ENCODE measurements at regions not wholly inside any gene's neighbourhood (a gene's known extent, or its start where the extent isn't known, plus 50 kb on each side); places are given as distances from the start of the nearest gene placed in this dataset.

DNA sequence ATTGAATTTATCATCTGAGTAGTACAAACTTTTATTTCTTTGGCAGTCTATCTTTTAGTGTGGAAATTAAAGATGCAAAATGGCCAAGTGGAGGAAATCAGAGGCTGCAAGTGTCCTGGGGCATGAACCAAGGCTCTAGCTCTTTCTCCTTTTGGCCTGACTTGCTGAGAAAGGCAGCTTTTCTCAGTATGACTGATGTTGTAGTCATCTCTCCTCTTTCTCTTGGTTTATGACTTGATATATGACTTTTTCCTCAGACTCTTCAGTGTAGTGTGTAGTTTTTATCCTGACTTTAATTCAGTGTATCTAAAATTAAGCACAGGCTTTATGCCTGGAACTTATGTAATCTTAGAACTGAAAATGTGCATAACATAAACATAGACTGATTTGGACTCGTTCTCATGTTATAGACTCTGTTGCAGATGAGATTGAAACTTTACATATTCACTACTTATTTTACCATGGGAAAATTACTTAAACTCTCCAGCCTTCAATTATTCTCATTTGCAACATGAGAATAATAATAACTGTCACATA lies 65.7 kb downstream of the SLITRK5 start:
- no peak overlapping the region for H3K4me3 ChIP-seq (ENCODE audit: low read depth, low read length, poor library complexity, severe bottlenecking)
- TF ChIP-seq, protein P1, sequence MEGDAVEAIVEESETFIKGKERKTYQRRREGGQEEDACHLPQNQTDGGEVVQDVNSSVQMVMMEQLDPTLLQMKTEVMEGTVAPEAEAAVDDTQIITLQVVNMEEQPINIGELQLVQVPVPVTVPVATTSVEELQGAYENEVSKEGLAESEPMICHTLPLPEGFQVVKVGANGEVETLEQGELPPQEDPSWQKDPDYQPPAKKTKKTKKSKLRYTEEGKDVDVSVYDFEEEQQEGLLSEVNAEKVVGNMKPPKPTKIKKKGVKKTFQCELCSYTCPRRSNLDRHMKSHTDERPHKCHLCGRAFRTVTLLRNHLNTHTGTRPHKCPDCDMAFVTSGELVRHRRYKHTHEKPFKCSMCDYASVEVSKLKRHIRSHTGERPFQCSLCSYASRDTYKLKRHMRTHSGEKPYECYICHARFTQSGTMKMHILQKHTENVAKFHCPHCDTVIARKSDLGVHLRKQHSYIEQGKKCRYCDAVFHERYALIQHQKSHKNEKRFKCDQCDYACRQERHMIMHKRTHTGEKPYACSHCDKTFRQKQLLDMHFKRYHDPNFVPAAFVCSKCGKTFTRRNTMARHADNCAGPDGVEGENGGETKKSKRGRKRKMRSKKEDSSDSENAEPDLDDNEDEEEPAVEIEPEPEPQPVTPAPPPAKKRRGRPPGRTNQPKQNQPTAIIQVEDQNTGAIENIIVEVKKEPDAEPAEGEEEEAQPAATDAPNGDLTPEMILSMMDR (conservative IDR thresholded peaks at IDR 0.05; ENCODE audit: low read depth, low read length) = no peak
- no peak for TF ChIP-seq EZH2 (IDR thresholded peaks at IDR 0.05; ENCODE audit: borderline replicate concordance, low read depth, low read length, poor library complexity, severe bottlenecking)
- no peaks in the 10 kb centered on the region for H3K36me3 ChIP-seq (ENCODE audit: insufficient read depth, low read length, poor library complexity, severe bottlenecking)
- CTCF ChIA-PET = no interaction called here
- no peaks in the 10 kb centered on the region for H3K9me3 ChIP-seq (ENCODE audit: low read depth, low read length, poor library complexity, severe bottlenecking)
- intact Hi-C loops (cut with micrococcal nuclease; ENCODE audit: unreplicated experiment) = no loop called here
- no peak overlapping the region for H3K27ac ChIP-seq (ENCODE audit: low read depth, low read length, poor library complexity, severe bottlenecking)
- BruUV-seq (replicated peaks) = no TSS peak
- H3K4me1 ChIP-seq (ENCODE audit: insufficient read depth, low read length, poor library complexity, severe bottlenecking) = no peaks in the 10 kb centered on the region
- POLR2A ChIA-PET (ENCODE audit: low non-redundant PET) = no interaction called here
- no peak for DNase-seq (ENCODE audit: low spot score)
- H3K27me3 ChIP-seq (replicated peaks; ENCODE audit: insufficient read depth, low read depth, low read length, poor library complexity) = no peaks in the 10 kb centered on the region

GRCh38 chr13:87754097-87754496 lies 82.9 kb downstream of the SLITRK5 start:
- H3K4me3 ChIP-seq (ENCODE audit: low read depth, low read length, poor library complexity, severe bottlenecking) = no peak overlapping the region
- no peak for DNase-seq (ENCODE audit: low spot score)
- H3K9me3 ChIP-seq (ENCODE audit: low read depth, low read length, poor library complexity, severe bottlenecking) = no peaks in the 10 kb centered on the region
- H3K27ac ChIP-seq (ENCODE audit: low read depth, low read length, poor library complexity, severe bottlenecking) = no peak overlapping the region
- CTCF ChIA-PET = no interaction called here
- intact Hi-C loops (cut with micrococcal nuclease; ENCODE audit: unreplicated experiment) = no loop called here
- TF ChIP-seq, protein P1 (conservative IDR thresholded peaks at IDR 0.05; ENCODE audit: low read depth, low read length) = no peak
- no peak for TF ChIP-seq EZH2 (IDR thresholded peaks at IDR 0.05; ENCODE audit: borderline replicate concordance, low read depth, low read length, poor library complexity, severe bottlenecking)
- H3K27me3 ChIP-seq (replicated peaks; ENCODE audit: insufficient read depth, low read depth, low read length, poor library complexity) = no peaks in the 10 kb centered on the region
- no peaks in the 10 kb centered on the region for H3K36me3 ChIP-seq (ENCODE audit: insufficient read depth, low read length, poor library complexity, severe bottlenecking)
- H3K4me1 ChIP-seq (ENCODE audit: insufficient read depth, low read length, poor library complexity, severe bottlenecking) = no peaks in the 10 kb centered on the region
- POLR2A ChIA-PET (ENCODE audit: low non-redundant PET) = no interaction called here
- no TSS peak for BruUV-seq (replicated peaks)

GRCh38 chr13:87769445-87769844 lies 98.3 kb downstream of the SLITRK5 start:
- intact Hi-C loops (cut with micrococcal nuclease; ENCODE audit: unreplicated experiment) = no loop called here
- no peaks in the 10 kb centered on the region for H3K9me3 ChIP-seq (ENCODE audit: low read depth, low read length, poor library complexity, severe bottlenecking)
- POLR2A ChIA-PET (ENCODE audit: low non-redundant PET) = no interaction called here

More at GRCh38 chr13:87769445-87769844, 98.3 kb downstream of the SLITRK5 start:
- no peaks in the 10 kb centered on the region for H3K4me1 ChIP-seq (ENCODE audit: insufficient read depth, low read length, poor library complexity, severe bottlenecking)
- no peaks in the 10 kb centered on the region for H3K36me3 ChIP-seq (ENCODE audit: insufficient read depth, low read length, poor library complexity, severe bottlenecking)
- CTCF ChIA-PET = no interaction called here
- H3K4me3 ChIP-seq (ENCODE audit: low read depth, low read length, poor library complexity, severe bottlenecking) = no peak overlapping the region
- H3K27ac ChIP-seq (ENCODE audit: low read depth, low read length, poor library complexity, severe bottlenecking) = no peak overlapping the region
- no peak for TF ChIP-seq EZH2 (IDR thresholded peaks at IDR 0.05; ENCODE audit: borderline replicate concordance, low read depth, low read length, poor library complexity, severe bottlenecking)
- TF ChIP-seq, protein P1 (conservative IDR thresholded peaks at IDR 0.05; ENCODE audit: low read depth, low read length) = no peak
- BruUV-seq (replicated peaks) = no TSS peak
- no peak for DNase-seq (ENCODE audit: low spot score)
- no peaks in the 10 kb centered on the region for H3K27me3 ChIP-seq (replicated peaks; ENCODE audit: insufficient read depth, low read depth, low read length, poor library complexity)

All from A673 (cell line).